Liver (tissue), 8 donors: ENCODE measurements at regions not wholly inside any gene's neighbourhood (a gene's known extent, or its start where the extent isn't known, plus 50 kb on each side); places are given as distances from the start of the nearest gene placed in this dataset.

ENCODE experiments used
- DNase-seq: peaks from one replicate; pipeline ENCODE4 v3.0.0-alpha.2; 2017; ENCODE audit warnings: low spot score
- H3K27ac ChIP-seq, 2 donors: one replicate each; pipeline ENCODE4 v1.7.0; 2013; ENCODE audit warnings: inconsistent platforms in 2 of 2, low read length in 2 of 2, control low read depth in 1 of 2, low read depth in 1 of 2, mild to moderate bottlenecking in 1 of 2
- H3K27me3 ChIP-seq, 4 donors: one replicate each; pipeline versions ENCODE4 v1.6.1 to v1.7.0; 2013; ENCODE audit warnings: low read length in 3 of 4, inconsistent platforms in 1 of 4, mild to moderate bottlenecking in 1 of 4, moderate library complexity in 1 of 4; ENCODE audit not compliant: control insufficient read depth in 4 of 4, insufficient read depth in 4 of 4
- H3K36me3 ChIP-seq, 4 donors: one replicate each; pipeline versions ENCODE4 v1.6.1 to v1.7.0; 2013; ENCODE audit warnings: low read length in 3 of 4, mild to moderate bottlenecking in 3 of 4, low read depth in 1 of 4, moderate library complexity in 1 of 4; ENCODE audit not compliant: control insufficient read depth in 4 of 4, insufficient read depth in 3 of 4
- H3K4me1 ChIP-seq, 4 donors: one replicate each; pipeline versions ENCODE4 v1.6.1 to v1.7.0; 2013; ENCODE audit warnings: low read length in 3 of 4, mild to moderate bottlenecking in 3 of 4, moderate library complexity in 1 of 4; ENCODE audit not compliant: control insufficient read depth in 4 of 4, insufficient read depth in 4 of 4
- H3K4me3 ChIP-seq, 3 donors: one replicate each; pipeline versions ENCODE4 v1.6.1 to v1.7.0; 2013; ENCODE audit warnings: low read length in 3 of 3, control low read depth in 1 of 3, low read depth in 1 of 3, mild to moderate bottlenecking in 1 of 3
- H3K9ac ChIP-seq, 2 donors: one replicate each; pipeline ENCODE4 v1.7.0; 2013; ENCODE audit warnings: low read length in 2 of 2, mild to moderate bottlenecking in 2 of 2, moderate library complexity in 2 of 2, control low read depth in 1 of 2, low read depth in 1 of 2
- H3K9me3 ChIP-seq, 4 donors: one replicate each; pipeline versions ENCODE4 v1.6.1 to v1.7.0; 2013; ENCODE audit warnings: low read length in 3 of 4; ENCODE audit not compliant: control insufficient read depth in 4 of 4
- CTCF ChIP-seq: fragments of 150-350 bp; IDR thresholded peaks from 2 replicates; pipeline ENCODE4 v1.5.1; 2017; ENCODE audit warnings: improper control_type of control experiment, low read depth, low read length; ENCODE audit not compliant: missing input control
- EGR1 ChIP-seq, 2 donors: IDR thresholded peaks; 2 replicates each; pipeline ENCODE4 v1.6.1; 2016 to 2018; ENCODE audit warnings: antibody characterized with exemption in 2 of 2, low read depth in 2 of 2
- FOXA1 ChIP-seq: IDR thresholded peaks from 2 replicates; pipeline ENCODE4 v1.6.1; 2016; ENCODE audit warnings: antibody characterized with exemption
- GABPA ChIP-seq, 2 donors: IDR thresholded peaks in 1 of 2; conservative IDR thresholded peaks in 1 of 2; 2 replicates each; pipeline ENCODE4 v1.6.1; 2016; ENCODE audit warnings: antibody characterized with exemption in 2 of 2, mild to moderate bottlenecking in 1 of 2, moderate library complexity in 1 of 2
- HNF4G ChIP-seq: IDR thresholded peaks from 2 replicates; pipeline ENCODE4 v1.6.1; 2016; ENCODE audit warnings: antibody characterized with exemption
- JUND ChIP-seq, 2 donors: IDR thresholded peaks; 2 replicates each; pipeline ENCODE4 v1.6.1; 2016; ENCODE audit warnings: antibody characterized with exemption in 2 of 2
- MAX ChIP-seq: IDR thresholded peaks from 2 replicates; pipeline ENCODE4 v1.6.1; 2016; ENCODE audit warnings: antibody characterized with exemption
- NR2F2 ChIP-seq: IDR thresholded peaks from 2 replicates; pipeline ENCODE4 v1.6.1; 2016; ENCODE audit warnings: antibody characterized with exemption
- RAD21 ChIP-seq, 2 donors: IDR thresholded peaks; 2 replicates each; pipeline ENCODE4 v1.6.1; 2016; ENCODE audit warnings: antibody characterized with exemption in 2 of 2, mild to moderate bottlenecking in 2 of 2
- RXRA ChIP-seq, 2 donors: IDR thresholded peaks; 2 replicates each; pipeline ENCODE4 v1.6.1; 2017 to 2018; ENCODE audit warnings: antibody characterized with exemption in 2 of 2, mild to moderate bottlenecking in 1 of 2
- SP1 ChIP-seq: IDR thresholded peaks from 2 replicates; pipeline ENCODE4 v1.6.1; 2018; ENCODE audit warnings: antibody characterized with exemption, mild to moderate bottlenecking
- TAF1 ChIP-seq: conservative IDR thresholded peaks from 2 replicates; pipeline ENCODE4 v1.6.1; 2016; ENCODE audit warnings: antibody characterized with exemption, mild to moderate bottlenecking
- ZBTB33 ChIP-seq: IDR thresholded peaks from 2 replicates; pipeline ENCODE4 v1.6.1; 2016; ENCODE audit warnings: antibody characterized with exemption
- WGBS: extraction: QIAGEN DNeasy Blood & Tissue Kit; methylation state at CpG from one replicate; pipeline ENCODE4 v1.1.7; 2013; 5-methylcytosine and 5-hydroxymethylcytosine counted together
- donor health status: healthy.
- donor health status: healthy.
- donor health status: healthy.
- donor health status: healthy.
- donor health status: healthy.

- TF ChIP-seq MAX (no peak), FOXA1 (no peak), SP1 (no peak), HNF4G (no peak)
Observed at GRCh38 chr16:73485880-73486279, 438.0 kb upstream of the ZFHX3 start (continued).

GRCh38 chr16:73483934-73484711 is 436.2 kb upstream of the ZFHX3 start:
- no peak for DNase-seq
- 65% methylated on average over 17 of the region's 17 CpGs for WGBS

More at GRCh38 chr16:73483934-73484711, 436.2 kb upstream of the ZFHX3 start:
- Histone ChIP-seq H3K4me3 (no peak overlapping the region), H3K27ac (no peak overlapping the region), H3K36me3 (no peaks in the 10 kb centered on the region), H3K9ac (no peak overlapping the region), H3K27me3 (peaks cover 0 to 2% (median 0%) of the 10 kb centered on the region in 4 donors), H3K9me3 (peaks cover 0 to 5% (median 0%) of the 10 kb centered on the region in 4 donors), H3K4me1 (peaks cover 0 to 3% (median 0%) of the 10 kb centered on the region in 4 donors)
- TF ChIP-seq RXRA (IDR thresholded peaks at IDR 0.05) (no peak), RAD21 (IDR thresholded peaks at IDR 0.05) (no peak), ZBTB33 (no peak), JUND (IDR thresholded peaks at IDR 0.05) (no peak), MAX (no peak), FOXA1 (no peak), SP1 (no peak), CTCF (no peak), GABPA (IDR thresholded peaks at IDR 0.05 in 1 of 2, conservative IDR thresholded peaks at IDR 0.05 in 1 of 2) (no peak), NR2F2 (no peak), HNF4G (no peak), EGR1 (IDR thresholded peaks at IDR 0.05; ENCODE audit: low read depth in 2 of 2) (no peak), TAF1 (no peak)
